GM18858 (cell line): ENCODE measurements at regions not wholly inside any gene's neighbourhood (a gene's known extent, or its start where the extent isn't known, plus 50 kb on each side); places are given as distances from the start of the nearest gene placed in this dataset.
"Not testable (repeated sequence)": the region's sequence is repeated elsewhere in the genome, so short reads cannot be mapped to it uniquely, and the experiment has no call there.

ENCODE experiments used
- ATAC-seq: cut with Tn5 transposase; IDR thresholded peaks from one replicate; pipeline ENCODE4 v1.9.1; 2021; ENCODE audit not compliant: unreplicated experiment

GRCh38 chr10:46198516-46198915 is 88.3 kb upstream of the ANTXRL start:
- ATAC-seq = no peak

GRCh38 chr10:46202405-46202804 is 84.4 kb upstream of the ANTXRL start:
- not testable (repeated sequence) for ATAC-seq

- not testable (repeated sequence) for ATAC-seq
Observed at GRCh38 chr10:46204482-46205102, 82.2 kb upstream of the ANTXRL start.

GRCh38 chr10:46210427-46210826 is 76.4 kb upstream of the ANTXRL start:
- ATAC-seq = not testable (repeated sequence)

GRCh38 chr10:46215426-46215825 is 71.4 kb upstream of the ANTXRL start:
- ATAC-seq = no peak

GRCh38 chr10:46216003-46216634 is 70.7 kb upstream of the ANTXRL start:
- no peak for ATAC-seq

GRCh38 chr10:46216836-46217751 is 69.7 kb upstream of the ANTXRL start:
- no peak for ATAC-seq

GRCh38 chr10:46217752-46218453 is 68.9 kb upstream of the ANTXRL start:
- no peak for ATAC-seq

GRCh38 chr10:46218921-46219320 is 67.9 kb upstream of the ANTXRL start:
- ATAC-seq = no peak

- ATAC-seq = not testable (repeated sequence)
Observed at GRCh38 chr10:46219431-46219990, 67.3 kb upstream of the ANTXRL start.

GRCh38 chr10:46220187-46220586 is 66.6 kb upstream of the ANTXRL start:
- no peak for ATAC-seq

GRCh38 chr10:46220872-46221538 is 65.8 kb upstream of the ANTXRL start:
- no peak for ATAC-seq

GRCh38 chr10:46222364-46222935 is 64.3 kb upstream of the ANTXRL start:
- ATAC-seq = no peak

GRCh38 chr10:46223064-46223480 is 63.7 kb upstream of the ANTXRL start:
- ATAC-seq = no peak

- ATAC-seq = no peak
Observed at GRCh38 chr10:46223626-46224413, 63.0 kb upstream of the ANTXRL start.

GRCh38 chr10:46224414-46224682 is 62.4 kb upstream of the ANTXRL start:
- no peak for ATAC-seq

GRCh38 chr10:46225597-46225996 is 61.2 kb upstream of the ANTXRL start:
- no peak for ATAC-seq

GRCh38 chr10:46226232-46226631 is 60.6 kb upstream of the ANTXRL start:
- ATAC-seq = no peak

GRCh38 chr10:46226900-46227558 is 59.8 kb upstream of the ANTXRL start:
- no peak for ATAC-seq
